Transverse colon (tissue), 4 donors: ENCODE measurements at regions not wholly inside any gene's neighbourhood (a gene's known extent, or its start where the extent isn't known, plus 50 kb on each side); places are given as distances from the start of the nearest gene placed in this dataset.

ENCODE experiments used
- POLR2A ChIP-seq: fragments of 450-650 bp; IDR thresholded peaks from one replicate; pipeline ENCODE4 v1.6.1; 2016; ENCODE audit warnings: antibody characterized with exemption, mild to moderate bottlenecking, moderate library complexity
- POLR2AphosphoS5 ChIP-seq, 3 donors: sonication (generic); formaldehyde crosslinking; IDR thresholded peaks; one replicate each; pipeline ENCODE4 v1.6.1; 2016; ENCODE audit warnings: antibody characterized with exemption in 3 of 3
- TF ChIP-seq, protein P1 (sequence below), 5 experiments: fragments of 200-600 bp in 3 of 5; fragments of 450-650 bp in 2 of 5; sonication (generic) in 3 of 5; IDR thresholded peaks; 1 replicate in 2 of 5; 2 replicates in 3 of 5; pipeline ENCODE4 v1.5.1; 2016 to 2017; ENCODE audit warnings: antibody characterized with exemption in 5 of 5, inconsistent platforms in 3 of 5, mild to moderate bottlenecking in 2 of 5, moderate library complexity in 1 of 5

DNA sequence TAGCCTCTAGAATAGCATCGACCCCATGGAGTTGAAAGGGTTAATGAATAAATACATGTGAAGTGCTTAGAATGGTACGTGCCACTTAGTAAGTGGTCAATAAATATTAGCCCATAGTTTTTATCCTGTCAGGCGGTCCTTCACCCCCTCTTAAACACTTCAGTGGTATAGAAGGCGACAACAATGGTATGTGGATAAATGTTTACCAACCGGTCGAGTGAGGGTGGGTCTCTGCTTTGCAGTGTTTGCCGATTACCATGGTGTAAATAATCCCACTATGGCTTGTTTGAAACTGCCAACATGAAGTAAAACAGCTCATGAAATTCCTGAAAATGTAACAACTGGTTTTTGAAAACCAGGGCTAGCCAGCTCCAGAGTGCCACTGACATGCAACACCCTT is 541.2 kb downstream of the BUD13 start:
- TF ChIP-seq, protein P1, sequence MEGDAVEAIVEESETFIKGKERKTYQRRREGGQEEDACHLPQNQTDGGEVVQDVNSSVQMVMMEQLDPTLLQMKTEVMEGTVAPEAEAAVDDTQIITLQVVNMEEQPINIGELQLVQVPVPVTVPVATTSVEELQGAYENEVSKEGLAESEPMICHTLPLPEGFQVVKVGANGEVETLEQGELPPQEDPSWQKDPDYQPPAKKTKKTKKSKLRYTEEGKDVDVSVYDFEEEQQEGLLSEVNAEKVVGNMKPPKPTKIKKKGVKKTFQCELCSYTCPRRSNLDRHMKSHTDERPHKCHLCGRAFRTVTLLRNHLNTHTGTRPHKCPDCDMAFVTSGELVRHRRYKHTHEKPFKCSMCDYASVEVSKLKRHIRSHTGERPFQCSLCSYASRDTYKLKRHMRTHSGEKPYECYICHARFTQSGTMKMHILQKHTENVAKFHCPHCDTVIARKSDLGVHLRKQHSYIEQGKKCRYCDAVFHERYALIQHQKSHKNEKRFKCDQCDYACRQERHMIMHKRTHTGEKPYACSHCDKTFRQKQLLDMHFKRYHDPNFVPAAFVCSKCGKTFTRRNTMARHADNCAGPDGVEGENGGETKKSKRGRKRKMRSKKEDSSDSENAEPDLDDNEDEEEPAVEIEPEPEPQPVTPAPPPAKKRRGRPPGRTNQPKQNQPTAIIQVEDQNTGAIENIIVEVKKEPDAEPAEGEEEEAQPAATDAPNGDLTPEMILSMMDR (IDR thresholded peaks at IDR 0.05) = no peak
- no peak for TF ChIP-seq POLR2A
- no peak for TF ChIP-seq POLR2AphosphoS5 (IDR thresholded peaks at IDR 0.05)
